ENCODE measurements at regions not wholly inside any gene's neighbourhood (a gene's known extent, or its start where the extent isn't known, plus 50 kb on each side); places are given as distances from the start of the nearest gene placed in this dataset.
A peak's percentile ranks its signal among the peaks of the same experiment; 100 is the strongest.

DNA sequence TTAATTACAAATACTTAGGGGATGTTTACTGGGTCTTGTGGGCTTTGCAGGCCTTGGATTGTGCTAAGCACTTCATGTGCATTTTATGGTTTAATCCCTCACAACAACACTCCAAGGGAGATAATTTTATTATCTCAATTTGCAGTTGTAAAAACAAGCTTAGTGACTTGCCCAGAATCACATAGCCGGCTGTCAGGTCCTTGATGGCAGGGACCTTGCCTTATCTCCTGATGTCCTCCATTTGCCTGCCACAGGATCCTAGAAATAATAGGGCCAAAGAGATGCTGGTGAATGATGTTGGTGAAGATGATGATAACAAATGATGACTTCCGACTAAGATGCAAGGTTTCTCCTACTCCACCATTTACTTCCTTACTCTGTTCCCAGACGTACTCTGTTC lies 385.4 kb downstream of the TMEM135 start:
- H3K4me3 ChIP-seq (ENCODE audit: low read length) = no peak overlapping the region
- no peak for DNase-seq (ENCODE audit: low read depth, low spot score)

DNA sequence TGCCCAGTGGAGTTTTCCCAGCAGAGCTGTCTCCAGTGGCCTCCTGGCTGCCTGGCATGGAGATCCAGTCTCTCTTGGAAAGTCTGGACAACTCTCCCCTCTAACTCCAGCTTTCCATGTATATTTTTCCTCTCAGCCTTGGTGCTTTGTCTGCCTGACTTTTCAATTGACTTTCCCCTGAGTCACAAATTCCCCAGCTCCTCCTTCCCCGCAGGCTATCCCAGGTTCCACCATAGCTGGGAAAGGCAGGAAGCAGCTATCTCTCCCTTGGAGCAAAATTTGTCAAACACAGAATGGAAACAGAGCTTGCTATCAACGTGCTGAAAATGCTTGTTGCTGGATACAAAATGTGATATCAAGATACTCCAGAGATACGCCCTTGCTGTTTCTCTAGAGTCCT lies 384.8 kb downstream of the TMEM135 start:
- no peak overlapping the region for H3K4me3 ChIP-seq (ENCODE audit: low read length)
- no peak for DNase-seq (ENCODE audit: low read depth, low spot score)

DNA sequence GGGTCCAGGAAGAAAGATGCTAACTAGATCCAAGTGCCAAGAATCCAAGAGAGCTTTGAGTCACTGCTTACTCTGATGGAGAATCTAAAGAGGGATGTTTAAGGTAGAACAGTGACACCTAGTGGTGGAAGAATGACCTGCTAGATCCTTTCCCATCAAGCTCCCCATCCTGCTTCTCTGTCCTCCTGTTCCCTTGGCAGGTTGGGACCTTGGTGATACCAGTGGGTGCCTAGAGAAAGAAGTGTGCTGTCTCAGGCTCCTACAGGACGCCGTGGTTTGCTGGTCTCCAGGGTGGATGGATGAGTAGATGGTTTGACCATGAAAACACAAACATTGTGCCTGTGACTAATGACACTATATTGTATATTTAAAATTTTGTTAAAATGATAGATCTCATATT lies 383.7 kb downstream of the TMEM135 start:
- DNase-seq (ENCODE audit: low read depth, low spot score) = peak; percentile 67
- H3K4me3 ChIP-seq (ENCODE audit: low read length) = no peak overlapping the region

DNA sequence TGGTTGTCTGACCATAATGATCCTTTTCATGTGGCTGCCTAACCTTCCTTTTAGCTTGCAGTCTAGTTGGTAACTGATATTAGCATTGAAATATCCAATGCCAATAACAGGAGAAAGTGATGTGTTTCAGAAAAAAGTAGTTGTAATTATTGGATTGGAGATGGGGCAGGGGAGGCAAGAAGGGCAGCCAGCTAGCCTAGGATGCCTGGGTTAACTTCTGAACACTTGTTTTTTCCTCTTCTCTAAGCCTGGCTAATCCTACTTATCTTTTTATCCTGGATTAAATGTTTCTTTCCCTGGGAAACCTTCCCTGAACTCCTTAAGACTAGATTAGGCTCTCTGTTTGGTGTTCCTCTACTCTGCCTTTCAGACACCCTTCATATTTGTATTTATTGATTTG lies 380.2 kb downstream of the TMEM135 start:
- DNase-seq (ENCODE audit: low read depth, low spot score) = no peak
- H3K4me3 ChIP-seq (ENCODE audit: low read length) = no peak overlapping the region

DNA sequence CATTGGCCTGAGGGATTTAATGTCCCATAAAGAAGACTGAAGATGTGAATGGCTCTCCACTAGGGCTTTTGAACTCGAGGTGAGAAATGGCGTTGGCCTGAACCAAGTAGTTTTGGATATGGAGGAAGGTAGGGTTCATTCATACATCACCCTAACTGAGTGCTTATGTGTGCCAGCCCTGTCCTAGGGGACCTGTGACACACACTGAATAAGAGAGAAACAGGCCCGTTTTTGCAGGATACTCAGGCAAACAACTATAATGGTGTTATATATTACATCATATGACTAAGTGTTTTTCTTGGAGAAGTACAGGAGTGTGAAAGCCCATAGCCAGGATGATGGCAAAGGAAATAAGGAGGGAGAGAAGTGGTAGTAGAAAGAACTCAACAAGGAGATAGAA lies 368.1 kb downstream of the TMEM135 start:
- H3K4me3 ChIP-seq (ENCODE audit: low read length) = no peak overlapping the region
- DNase-seq (ENCODE audit: low read depth, low spot score) = no peak

DNA sequence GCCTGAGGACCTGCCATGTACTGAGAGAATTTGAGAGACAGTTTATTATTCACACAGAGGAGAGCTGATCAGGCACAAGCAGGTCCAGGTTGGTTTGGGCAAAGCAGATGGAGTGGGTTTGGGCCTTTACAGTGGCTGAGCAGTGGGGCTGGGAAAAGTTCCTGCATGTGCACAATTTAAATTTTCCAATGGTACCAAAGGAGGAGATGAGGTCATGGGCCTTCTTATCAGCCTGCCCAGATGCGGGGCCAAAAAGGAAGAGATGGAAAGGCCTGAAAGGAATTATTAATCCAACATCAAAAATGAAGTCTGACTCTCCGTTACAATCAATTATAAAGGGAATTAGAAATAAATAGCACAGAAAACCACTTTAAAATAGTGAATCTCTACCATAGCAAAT lies 367.6 kb downstream of the TMEM135 start:
- no peak for DNase-seq (ENCODE audit: low read depth, low spot score)
- no peak overlapping the region for H3K4me3 ChIP-seq (ENCODE audit: low read length)

DNA sequence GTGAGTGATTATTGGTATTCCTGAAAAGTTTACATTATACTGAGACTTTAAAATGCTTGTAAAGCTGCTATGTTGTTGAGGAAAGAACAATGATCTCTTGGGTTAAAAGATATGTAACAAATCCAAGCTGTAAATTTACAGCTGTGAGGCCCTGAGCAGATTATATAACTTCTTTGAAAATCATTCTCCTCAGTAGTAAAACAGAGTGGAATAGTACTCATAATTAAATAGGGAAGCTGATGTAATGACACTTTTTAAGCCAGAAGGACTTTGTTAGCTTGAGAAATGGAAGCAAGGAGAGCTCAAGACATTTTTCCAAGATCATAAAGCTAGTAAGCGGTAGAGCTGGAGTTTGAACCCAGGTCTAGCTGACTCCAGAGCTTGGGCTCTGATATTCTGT lies 363.9 kb downstream of the TMEM135 start:
- H3K4me3 ChIP-seq (ENCODE audit: low read length) = no peak overlapping the region
- no peak for DNase-seq (ENCODE audit: low read depth, low spot score)

DNA sequence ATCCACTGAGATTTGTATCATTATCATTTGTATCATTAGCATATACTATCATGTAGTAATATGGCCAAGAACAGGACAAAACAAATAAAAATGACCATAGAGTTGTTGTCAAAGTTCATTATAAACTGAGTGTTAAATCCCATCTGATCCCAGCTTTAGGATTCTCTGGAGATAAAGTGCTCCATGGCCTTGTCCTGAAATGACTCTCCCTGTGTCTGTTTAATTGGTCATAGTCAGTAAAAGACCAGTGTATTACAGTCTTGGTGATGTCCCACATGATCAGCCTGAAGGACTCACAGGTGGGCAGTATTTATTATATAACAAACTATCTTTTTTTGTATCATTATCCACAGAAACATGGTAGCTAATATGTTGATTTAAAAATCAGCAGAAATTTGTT lies 361.6 kb downstream of the TMEM135 start:
- H3K4me3 ChIP-seq (ENCODE audit: low read length) = no peak overlapping the region
- DNase-seq (ENCODE audit: low read depth, low spot score) = no peak

DNA sequence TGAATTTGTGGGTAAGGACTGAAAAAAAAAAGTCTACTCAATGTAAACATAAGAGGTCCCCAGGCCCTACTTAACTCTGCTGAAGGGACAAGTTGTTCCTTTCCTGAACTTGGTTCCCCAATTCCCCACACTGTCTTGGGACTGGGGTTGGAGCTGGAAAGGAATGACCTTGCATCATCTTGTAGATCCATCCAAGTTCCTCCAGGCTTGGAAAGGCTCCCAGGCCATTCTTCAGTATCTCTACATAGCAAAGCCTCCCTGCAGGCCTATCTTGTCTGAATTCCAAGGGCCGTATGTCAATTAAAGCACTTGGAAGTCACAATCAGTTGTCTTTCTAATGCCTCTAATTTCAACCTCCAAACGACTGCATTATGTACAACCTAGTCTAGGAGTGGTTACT lies 361.2 kb downstream of the TMEM135 start:
- no peak overlapping the region for H3K4me3 ChIP-seq (ENCODE audit: low read length)
- DNase-seq (ENCODE audit: low read depth, low spot score) = no peak

DNA sequence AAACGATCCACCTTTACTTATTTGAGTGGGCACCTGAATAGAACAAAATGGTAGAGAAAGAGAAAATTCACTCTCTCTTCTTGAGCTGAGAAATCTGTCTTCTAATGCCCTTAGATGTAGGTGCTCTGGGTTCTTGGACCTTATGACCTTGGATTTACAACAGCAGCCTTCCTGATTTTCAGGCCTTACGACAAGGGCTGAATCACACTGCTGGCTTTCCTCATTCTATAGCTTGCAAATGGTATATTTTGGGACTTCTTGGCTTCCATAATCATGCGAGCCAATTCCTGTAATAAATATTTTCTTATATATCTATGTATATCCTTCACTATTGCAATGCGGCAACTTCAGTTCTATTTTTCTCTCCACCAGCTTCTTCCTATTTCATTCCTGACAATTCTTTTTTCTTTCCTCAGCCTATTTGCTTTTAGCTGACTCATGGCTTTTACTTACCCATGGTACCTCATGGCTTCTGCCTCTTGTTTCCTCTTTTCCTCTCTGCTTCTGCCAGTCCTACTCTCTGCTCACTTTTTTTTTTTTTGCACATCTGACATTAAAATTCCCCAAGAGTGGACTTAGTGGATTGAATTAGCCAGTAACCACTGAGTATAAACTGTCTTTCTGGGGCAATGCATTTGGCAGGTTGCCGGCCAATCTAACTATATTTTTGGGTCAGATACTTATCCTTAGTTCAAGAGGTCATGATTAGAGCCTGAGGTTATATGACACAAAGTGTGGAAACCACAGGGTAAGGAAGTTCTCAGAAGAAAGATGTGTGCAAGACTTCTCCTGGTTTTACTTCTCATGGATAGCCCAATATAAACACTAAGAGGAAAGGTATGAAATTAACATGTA lies 359.5 kb downstream of the TMEM135 start:
- no peak for DNase-seq (ENCODE audit: low read depth, low spot score)
- H3K4me3 ChIP-seq (ENCODE audit: low read length) = no peak overlapping the region

DNA sequence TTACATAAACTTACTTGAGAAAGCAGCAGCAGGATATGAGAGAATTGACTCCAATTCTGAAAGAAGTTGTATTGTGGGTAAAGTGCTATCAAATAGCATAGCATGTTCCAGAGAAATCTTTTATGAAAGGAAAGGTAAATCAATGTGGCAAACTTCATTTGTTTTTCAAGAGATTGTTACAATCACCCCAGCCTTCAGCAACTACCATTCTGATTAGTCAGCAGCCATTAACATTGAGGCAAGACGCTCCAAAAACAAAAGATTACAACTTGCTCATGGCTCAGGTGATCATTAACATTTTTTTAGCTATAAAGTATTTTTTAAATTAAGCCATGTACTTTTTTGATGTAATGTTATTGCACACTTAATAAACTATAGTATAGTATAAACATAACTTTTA lies 357.2 kb downstream of the TMEM135 start:
- no peak overlapping the region for H3K4me3 ChIP-seq (ENCODE audit: low read length)
- DNase-seq (ENCODE audit: low read depth, low spot score) = no peak

DNA sequence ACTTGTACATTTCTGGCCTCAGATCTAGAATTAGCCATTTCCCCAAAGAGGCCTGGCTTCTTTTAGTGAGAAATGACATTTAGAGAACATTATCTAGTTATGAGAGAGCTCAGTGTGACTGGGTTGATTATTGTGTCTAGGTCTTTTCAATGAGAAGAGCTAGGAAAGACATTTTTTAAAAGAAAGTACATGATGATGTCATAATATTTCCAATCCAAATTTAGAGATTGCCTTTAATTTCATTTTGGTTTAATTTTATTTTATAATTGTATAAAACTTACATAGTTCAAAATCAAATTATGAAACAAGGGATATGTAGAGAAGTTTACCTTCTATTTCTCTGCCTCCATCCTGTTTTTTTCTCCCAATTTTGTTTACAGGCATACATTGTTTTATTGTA lies 354.9 kb downstream of the TMEM135 start:
- no peak for DNase-seq (ENCODE audit: low read depth, low spot score)
- no peak overlapping the region for H3K4me3 ChIP-seq (ENCODE audit: low read length)

DNA sequence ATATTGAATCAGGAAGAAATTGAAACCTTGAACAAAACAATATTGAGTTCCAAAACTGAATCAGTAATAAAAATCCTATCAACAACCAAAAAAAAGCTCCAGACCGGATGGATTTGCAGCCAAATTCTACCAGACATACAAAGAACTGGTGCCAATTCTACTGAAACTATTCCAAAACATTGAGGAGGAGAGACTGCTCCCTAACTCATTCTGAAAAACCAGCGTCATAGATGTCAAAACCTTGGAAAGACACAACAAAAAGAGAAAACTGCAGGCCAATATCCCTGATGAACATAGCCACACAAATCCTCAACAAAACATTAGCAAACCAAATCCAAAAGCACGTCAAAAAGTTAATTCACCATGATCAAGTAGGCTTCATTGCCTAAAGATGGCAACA lies 353.8 kb downstream of the TMEM135 start:
- DNase-seq (ENCODE audit: low read depth, low spot score) = no peak
- H3K4me3 ChIP-seq (ENCODE audit: low read length) = no peak overlapping the region

DNA sequence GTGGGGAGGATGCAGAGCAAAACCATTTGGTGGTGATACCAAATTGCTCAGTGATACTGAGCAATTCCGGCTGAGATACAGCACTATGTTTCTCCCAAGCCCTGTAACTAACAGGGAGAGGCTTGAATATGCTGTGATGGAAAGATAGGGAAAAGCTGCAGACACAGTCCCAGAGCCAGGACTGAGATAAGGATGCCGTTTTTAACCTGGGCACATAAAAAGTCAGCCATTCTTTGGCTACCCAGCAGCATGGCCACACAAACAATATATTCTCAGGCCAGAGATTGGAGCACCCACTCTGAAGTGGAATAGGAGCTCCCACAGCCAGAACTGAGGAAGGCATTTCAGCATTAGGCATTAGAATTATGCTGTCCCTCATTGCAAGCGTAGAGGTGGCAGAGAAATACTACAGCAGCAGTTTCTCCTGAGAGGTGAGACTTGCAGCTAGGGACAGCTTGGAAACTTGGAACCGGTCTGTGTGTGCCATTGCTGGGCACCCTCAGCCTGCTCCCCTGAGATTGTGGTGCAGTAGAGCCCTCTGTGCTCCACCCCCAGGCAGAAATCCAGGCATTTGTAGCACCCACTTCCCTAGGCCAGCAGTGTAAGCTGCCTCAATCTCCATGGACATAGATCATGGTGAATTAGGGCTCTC lies 346.5 kb downstream of the TMEM135 start:
- no peak overlapping the region for H3K4me3 ChIP-seq (ENCODE audit: low read length)
- no peak for DNase-seq (ENCODE audit: low read depth, low spot score)

DNA sequence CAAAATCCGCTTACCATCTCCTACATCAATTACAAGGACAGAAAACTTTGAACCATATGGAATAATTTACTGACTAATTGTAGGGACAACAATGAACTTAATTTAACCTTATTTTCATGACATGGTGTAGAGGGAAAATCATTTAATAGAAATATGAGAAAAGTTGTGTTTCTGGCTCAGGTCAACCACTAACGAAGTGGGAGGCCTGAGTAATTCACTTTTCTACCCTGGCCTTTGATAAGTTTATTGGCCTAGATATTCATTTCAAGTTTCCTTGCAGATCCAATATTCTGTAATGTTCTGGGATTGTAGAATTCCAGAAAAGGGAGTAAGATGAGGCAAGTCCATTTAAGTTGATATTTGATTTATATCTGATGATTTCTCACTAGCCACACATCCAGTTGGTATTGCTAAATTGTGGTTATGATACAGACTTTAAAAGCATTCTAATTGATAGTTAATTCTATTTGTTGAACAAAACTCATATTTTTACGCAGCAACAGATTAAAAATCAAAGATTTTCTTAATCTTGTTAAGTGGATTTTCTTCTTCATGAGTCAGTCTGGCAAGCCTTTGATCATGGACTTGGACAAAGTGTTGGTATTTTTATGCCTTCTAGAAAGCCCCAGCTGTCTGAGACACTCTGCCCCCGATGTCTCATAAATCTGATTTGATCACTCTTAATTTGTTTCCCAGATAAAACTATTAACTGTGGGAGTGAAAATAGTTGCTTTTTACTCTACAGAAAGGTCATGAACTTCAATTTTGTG lies 336.5 kb downstream of the TMEM135 start:
- H3K4me3 ChIP-seq (ENCODE audit: low read length) = no peak overlapping the region
- no peak for DNase-seq (ENCODE audit: low read depth, low spot score)

Data from Jurkat, Clone E6-1 (cell line).